ACC112 (cell line): ENCODE measurements at regions not wholly inside any gene's neighbourhood (a gene's known extent, or its start where the extent isn't known, plus 50 kb on each side); places are given as distances from the start of the nearest gene placed in this dataset.
"Not testable (repeated sequence)": the region's sequence is repeated elsewhere in the genome, so short reads cannot be mapped to it uniquely, and the experiment has no call there.

Experiments used
- H2AFZ ChIP-seq: fragments of 200-600 bp; sonication (generic); one replicate; pipeline ENCODE4 v1.6.0; 2017; ENCODE audit warnings: antibody characterized with exemption, low read length; ENCODE audit not compliant: unreplicated experiment
- H3K27ac ChIP-seq: fragments of 200-600 bp; sonication (generic); 2 replicates; pipeline ENCODE4 v1.5.1; 2014; ENCODE audit warnings: low read depth, mild to moderate bottlenecking, antibody characterized with exemption, low read length, moderate library complexity
- H3K27me3 ChIP-seq: fragments of 200-600 bp; sonication (generic); 2 replicates; pipeline ENCODE4 v1.6.1; 2014; ENCODE audit warnings: mild to moderate bottlenecking, antibody characterized with exemption, low read length, moderate library complexity, mixed read lengths; ENCODE audit not compliant: insufficient read depth
- H3K36me3 ChIP-seq: fragments of 200-600 bp; sonication (generic); 2 replicates; pipeline ENCODE4 v1.6.1; 2016; ENCODE audit warnings: mild to moderate bottlenecking, antibody characterized with exemption, low read length, moderate library complexity, mixed read lengths; ENCODE audit not compliant: insufficient read depth
- H3K4me1 ChIP-seq: fragments of 200-600 bp; sonication (generic); one replicate; pipeline ENCODE4 v1.6.1; 2016; ENCODE audit warnings: low read length, mixed read lengths; ENCODE audit not compliant: insufficient read depth, unreplicated experiment, control insufficient read depth
- H3K4me3 ChIP-seq: fragments of 200-600 bp; sonication (generic); 2 replicates; pipeline ENCODE4 v1.5.1; 2014; ENCODE audit warnings: mild to moderate bottlenecking, low read depth, low read length
- H3K79me2 ChIP-seq: fragments of 200-600 bp; sonication (generic); one replicate; pipeline ENCODE4 v1.6.0; 2016; ENCODE audit warnings: low read length; ENCODE audit not compliant: control insufficient read depth, unreplicated experiment, insufficient read depth

GRCh38 chr13:99686944-99687411, 185.7 kb downstream of the TM9SF2 start:
- no peak overlapping the region for H2AFZ ChIP-seq
- H3K27me3 ChIP-seq, result peaks cover 8% of the 10 kb centered on the region; the same call in 1 of the 2 replicates
- H3K4me3 ChIP-seq, result no peak overlapping the region
- H3K4me1 ChIP-seq, result no peaks in the 10 kb centered on the region
- no peaks in the 10 kb centered on the region for H3K79me2 ChIP-seq
- no peaks in the 10 kb centered on the region for H3K36me3 ChIP-seq
- no peak overlapping the region for H3K27ac ChIP-seq

- Histone ChIP-seq H3K27me3 (no peaks in the 10 kb centered on the region), H3K4me3 (no peak overlapping the region), H3K4me1 (no peaks in the 10 kb centered on the region), H3K79me2 (no peaks in the 10 kb centered on the region), H2AFZ (peak overlapping the region; percentile 14), H3K27ac (no peak overlapping the region), H3K36me3 (no peaks in the 10 kb centered on the region)
Observed at GRCh38 chr13:99686157-99686572, 184.9 kb downstream of the TM9SF2 start.

DNA sequence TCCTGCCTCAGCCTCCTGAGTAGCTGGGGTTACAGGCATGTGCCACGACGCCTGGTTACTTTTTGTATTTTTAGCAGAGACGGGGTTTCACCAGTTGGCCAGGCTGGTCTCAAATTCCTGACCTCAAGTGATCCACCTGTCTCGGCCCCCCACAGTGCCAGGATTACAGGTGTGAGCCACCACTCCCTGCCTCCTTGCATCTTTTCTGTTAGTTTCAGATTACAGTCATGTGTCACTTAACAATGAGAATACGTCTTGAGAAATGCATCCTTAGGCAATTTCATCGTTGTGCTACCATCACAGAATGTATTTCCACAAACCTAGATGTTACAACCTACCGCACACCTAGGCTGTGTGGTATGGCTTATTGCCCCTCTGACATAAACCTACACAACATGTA, 180.4 kb downstream of the TM9SF2 start:
- Histone ChIP-seq H3K27me3 (no peaks in the 10 kb centered on the region), H3K27ac (no peak overlapping the region), H3K79me2 (no peaks in the 10 kb centered on the region), H3K36me3 (no peaks in the 10 kb centered on the region), H3K4me1 (no peaks in the 10 kb centered on the region), H3K4me3 (no peak overlapping the region), H2AFZ (no peak overlapping the region)

DNA sequence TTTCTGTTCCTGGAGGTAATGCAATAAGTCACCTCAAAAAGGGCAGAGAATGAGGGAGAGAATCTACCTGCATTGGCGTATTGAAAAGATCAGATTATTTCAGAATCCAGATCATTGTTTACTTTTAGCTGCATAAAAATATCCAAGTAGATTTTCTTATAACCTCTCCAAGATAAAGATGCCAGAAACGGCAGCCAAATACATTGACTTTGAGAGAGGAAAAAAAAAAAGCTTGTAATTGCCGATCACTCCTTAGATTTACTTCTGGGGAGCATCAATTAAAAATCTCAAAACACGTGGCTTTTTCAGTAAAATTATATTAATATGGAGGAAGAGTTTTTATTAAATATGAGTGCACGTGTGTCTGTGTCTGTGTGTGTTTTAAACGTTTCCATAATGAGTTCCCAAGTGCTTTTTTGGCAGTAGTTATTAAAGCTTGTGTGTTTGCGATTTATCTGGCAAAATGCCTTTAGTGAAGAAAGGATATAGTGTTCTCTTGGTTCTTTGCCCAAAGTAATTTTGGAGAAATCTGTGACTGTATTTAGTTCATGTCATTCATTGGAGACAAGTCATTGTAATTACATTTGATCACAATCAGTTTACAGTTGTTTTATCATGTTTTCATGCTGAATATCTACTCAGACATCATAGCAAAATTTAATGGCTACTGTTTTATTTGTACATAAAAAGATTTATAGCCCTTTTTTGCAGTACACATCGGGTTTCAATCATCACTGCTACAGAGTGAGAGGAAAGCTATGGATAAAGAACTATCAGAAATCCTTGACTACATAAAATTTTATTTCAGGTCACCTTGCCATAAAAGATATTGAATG, 176.1 kb downstream of the TM9SF2 start:
- Histone ChIP-seq H2AFZ (no peak overlapping the region), H3K79me2 (no peaks in the 10 kb centered on the region), H3K27ac (no peak overlapping the region), H3K27me3 (no peaks in the 10 kb centered on the region), H3K36me3 (no peaks in the 10 kb centered on the region), H3K4me1 (no peaks in the 10 kb centered on the region), H3K4me3 (no peak overlapping the region)

- Histone ChIP-seq H2AFZ (no peak overlapping the region), H3K27ac (no peak overlapping the region), H3K27me3 (no peaks in the 10 kb centered on the region), H3K4me1 (no peaks in the 10 kb centered on the region), H3K79me2 (no peaks in the 10 kb centered on the region), H3K36me3 (no peaks in the 10 kb centered on the region), H3K4me3 (no peak overlapping the region)
Observed at GRCh38 chr13:99671746-99672145, 170.5 kb downstream of the TM9SF2 start.

DNA sequence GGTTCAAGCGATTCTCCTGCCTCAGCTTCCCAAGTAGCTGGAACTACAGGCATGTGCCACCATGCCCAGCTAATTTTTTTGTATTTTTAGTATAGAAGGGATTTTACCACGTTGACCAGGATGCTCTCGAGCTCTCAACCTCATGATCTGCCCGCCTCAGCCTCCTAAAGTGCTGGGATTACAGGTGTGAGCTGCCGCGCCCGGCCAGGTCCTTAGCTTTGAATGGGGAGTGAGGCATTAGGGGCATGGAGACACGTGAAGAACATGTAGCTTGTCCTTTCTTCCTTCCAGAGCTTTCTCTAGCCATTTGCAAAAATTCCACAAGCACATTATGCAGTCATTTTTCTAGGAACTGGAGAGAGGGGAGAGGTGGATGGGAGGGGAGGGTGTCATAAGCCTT, 167.8 kb downstream of the TM9SF2 start:
- not testable (repeated sequence) for H3K4me1 ChIP-seq, H3K27ac ChIP-seq, H3K4me3 ChIP-seq, H3K36me3 ChIP-seq, H2AFZ ChIP-seq, H3K79me2 ChIP-seq, H3K27me3 ChIP-seq

DNA sequence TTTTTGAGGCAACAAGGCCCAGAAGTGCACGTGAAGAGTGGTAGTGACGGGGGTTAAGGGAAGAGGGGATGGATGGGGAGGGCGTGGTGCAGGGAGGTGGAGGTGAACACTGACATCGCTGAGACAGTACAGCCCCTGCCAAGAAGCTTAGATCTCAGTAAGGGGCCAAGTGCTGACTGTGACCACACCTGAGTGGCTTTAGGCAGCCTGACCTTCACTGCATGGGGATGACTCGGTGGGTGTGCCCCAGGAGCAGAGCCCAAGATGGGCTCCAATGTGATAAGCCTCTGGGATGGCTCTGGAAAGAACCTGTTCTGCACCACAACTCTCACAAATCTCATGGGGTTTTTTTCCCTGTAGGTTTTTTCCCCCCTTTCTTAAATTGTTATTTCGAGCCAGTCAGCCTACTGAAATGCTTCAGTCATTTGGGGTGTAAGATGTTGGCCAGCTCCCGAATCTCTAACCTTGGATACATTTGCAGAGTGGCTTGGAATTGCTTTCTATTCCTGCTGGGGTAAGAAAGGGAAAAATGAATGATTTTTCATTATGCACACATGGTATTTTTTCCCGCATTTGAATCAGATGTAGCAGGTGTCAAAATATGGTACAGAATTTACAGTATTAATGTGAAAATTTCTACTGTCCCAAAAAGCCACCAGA, 165.0 kb downstream of the TM9SF2 start:
- Histone ChIP-seq H2AFZ (no peak overlapping the region), H3K27ac (no peak overlapping the region), H3K27me3 (no peaks in the 10 kb centered on the region), H3K36me3 (no peaks in the 10 kb centered on the region), H3K4me3 (no peak overlapping the region), H3K79me2 (no peaks in the 10 kb centered on the region), H3K4me1 (no peaks in the 10 kb centered on the region)

DNA sequence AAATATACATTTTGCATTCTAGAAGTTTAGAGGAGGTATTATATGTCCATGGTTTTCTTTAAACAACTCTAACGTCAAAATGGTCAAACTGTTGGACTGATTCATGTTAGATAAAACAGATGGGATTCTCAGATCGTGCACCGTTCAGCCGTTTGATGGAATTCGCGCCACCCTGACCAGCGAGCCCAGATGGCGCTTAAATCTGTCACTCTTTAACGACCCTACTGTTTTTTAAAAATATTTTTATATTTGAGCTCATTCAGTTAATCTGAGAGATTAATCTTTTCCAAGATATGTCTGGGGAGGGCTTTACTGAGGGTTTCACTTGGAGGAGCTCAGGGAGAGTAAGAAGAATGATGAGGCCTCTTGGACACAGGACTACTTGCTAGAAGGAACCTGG, 164.4 kb downstream of the TM9SF2 start:
- no peak overlapping the region for H3K27ac ChIP-seq
- no peak overlapping the region for H2AFZ ChIP-seq
- no peaks in the 10 kb centered on the region for H3K79me2 ChIP-seq
- no peaks in the 10 kb centered on the region for H3K27me3 ChIP-seq
- H3K36me3 ChIP-seq, result no peaks in the 10 kb centered on the region
- H3K4me1 ChIP-seq, result no peaks in the 10 kb centered on the region
- H3K4me3 ChIP-seq, result no peak overlapping the region

DNA sequence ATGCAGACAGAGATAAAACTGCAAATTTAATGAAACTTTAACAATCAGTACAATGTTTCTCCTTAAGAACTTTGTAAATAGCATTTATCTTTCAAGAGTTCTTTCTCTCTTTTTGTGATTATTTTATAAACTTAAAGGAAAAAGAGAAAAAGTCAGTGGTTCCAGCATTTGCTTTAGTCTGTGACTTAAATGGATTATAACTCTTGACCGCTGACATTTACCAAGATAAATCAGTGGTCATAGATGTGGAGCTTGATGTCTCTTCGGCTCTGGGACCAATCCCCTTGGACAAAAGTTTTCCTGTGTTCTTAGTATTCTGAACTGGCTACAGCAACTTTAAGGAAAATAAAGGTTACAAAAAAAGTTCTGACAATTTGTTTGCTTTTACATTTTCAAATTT, 162.6 kb downstream of the TM9SF2 start:
- H3K4me1 ChIP-seq, result no peaks in the 10 kb centered on the region
- H3K79me2 ChIP-seq, result no peaks in the 10 kb centered on the region
- H3K36me3 ChIP-seq, result no peaks in the 10 kb centered on the region
- no peaks in the 10 kb centered on the region for H3K27me3 ChIP-seq
- H3K4me3 ChIP-seq, result no peak overlapping the region
- H3K27ac ChIP-seq, result no peak overlapping the region
- H2AFZ ChIP-seq, result no peak overlapping the region

- Histone ChIP-seq H3K79me2 (no peaks in the 10 kb centered on the region), H3K36me3 (no peaks in the 10 kb centered on the region), H3K4me1 (no peaks in the 10 kb centered on the region), H3K27me3 (no peaks in the 10 kb centered on the region), H2AFZ (no peak overlapping the region), H3K27ac (no peak overlapping the region), H3K4me3 (no peak overlapping the region)
Observed at GRCh38 chr13:99663185-99663825, 162.0 kb downstream of the TM9SF2 start.
